NB4 (cell line): ENCODE measurements at regions not wholly inside any gene's neighbourhood (a gene's known extent, or its start where the extent isn't known, plus 50 kb on each side); places are given as distances from the start of the nearest gene placed in this dataset.
A peak's percentile ranks its signal among the peaks of the same experiment; 100 is the strongest.

Experiments
- MYC ChIP-seq: IDR thresholded peaks from 2 replicates; pipeline ENCODE4 v1.6.1; 2011; ENCODE audit warnings: low read depth, low read length
- POLR2A ChIP-seq: IDR thresholded peaks from 2 replicates; pipeline ENCODE4 v1.6.1; 2011; ENCODE audit warnings: mild to moderate bottlenecking; ENCODE audit not compliant: insufficient read length; ENCODE audit errors: extremely low read depth
- TF ChIP-seq, protein P1 (sequence below): IDR thresholded peaks from one replicate; pipeline ENCODE4 v1.5.1; 2012; ENCODE audit warnings: low read depth, low read length

DNA sequence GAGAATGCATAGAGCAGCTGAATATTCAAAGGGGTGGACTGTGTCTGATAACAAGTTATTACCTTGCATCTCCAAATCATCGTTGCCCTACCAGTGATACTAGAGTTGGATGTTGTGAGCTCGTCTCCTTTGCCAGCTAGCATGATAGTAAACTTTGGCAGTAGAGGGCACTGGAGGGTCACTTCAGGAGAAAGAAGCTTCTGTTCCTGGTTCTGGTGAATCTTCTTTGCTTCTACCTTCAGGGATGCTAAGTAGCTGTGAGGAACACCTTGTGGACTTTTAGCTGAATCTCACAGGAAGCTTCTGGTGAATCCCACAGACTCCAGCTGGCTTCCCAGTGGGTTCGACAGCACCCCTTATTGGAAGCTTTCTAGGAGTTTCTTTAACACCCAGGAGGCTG is 626.6 kb upstream of the SGCD start:
- TF ChIP-seq MYC (no peak), POLR2A (no peak)
- TF ChIP-seq, protein P1, sequence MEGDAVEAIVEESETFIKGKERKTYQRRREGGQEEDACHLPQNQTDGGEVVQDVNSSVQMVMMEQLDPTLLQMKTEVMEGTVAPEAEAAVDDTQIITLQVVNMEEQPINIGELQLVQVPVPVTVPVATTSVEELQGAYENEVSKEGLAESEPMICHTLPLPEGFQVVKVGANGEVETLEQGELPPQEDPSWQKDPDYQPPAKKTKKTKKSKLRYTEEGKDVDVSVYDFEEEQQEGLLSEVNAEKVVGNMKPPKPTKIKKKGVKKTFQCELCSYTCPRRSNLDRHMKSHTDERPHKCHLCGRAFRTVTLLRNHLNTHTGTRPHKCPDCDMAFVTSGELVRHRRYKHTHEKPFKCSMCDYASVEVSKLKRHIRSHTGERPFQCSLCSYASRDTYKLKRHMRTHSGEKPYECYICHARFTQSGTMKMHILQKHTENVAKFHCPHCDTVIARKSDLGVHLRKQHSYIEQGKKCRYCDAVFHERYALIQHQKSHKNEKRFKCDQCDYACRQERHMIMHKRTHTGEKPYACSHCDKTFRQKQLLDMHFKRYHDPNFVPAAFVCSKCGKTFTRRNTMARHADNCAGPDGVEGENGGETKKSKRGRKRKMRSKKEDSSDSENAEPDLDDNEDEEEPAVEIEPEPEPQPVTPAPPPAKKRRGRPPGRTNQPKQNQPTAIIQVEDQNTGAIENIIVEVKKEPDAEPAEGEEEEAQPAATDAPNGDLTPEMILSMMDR, result peak; percentile 2
